HG03039 (cell line): ENCODE measurements at regions not wholly inside any gene's neighbourhood (a gene's known extent, or its start where the extent isn't known, plus 50 kb on each side); places are given as distances from the start of the nearest gene placed in this dataset.
A peak's percentile ranks its signal among the peaks of the same experiment; 100 is the strongest.
"Not testable (repeated sequence)": the region's sequence is repeated elsewhere in the genome, so short reads cannot be mapped to it uniquely, and the experiment has no call there.

Experiments
- ATAC-seq: cut with Tn5 transposase; IDR thresholded peaks from one replicate; pipeline ENCODE4 v1.9.1; 2021; ENCODE audit warnings: mild to moderate bottlenecking, moderate library complexity; ENCODE audit not compliant: unreplicated experiment

- ATAC-seq: no peak
Measured at GRCh38 chr7:24392774-24393173, 108.8 kb downstream of the NPY start.

- ATAC-seq: no peak
Measured at GRCh38 chr7:24395512-24395911, 111.5 kb downstream of the NPY start.

- not testable (repeated sequence) for ATAC-seq
Measured at GRCh38 chr7:24396387-24396786, 112.4 kb downstream of the NPY start.

- no peak for ATAC-seq
Measured at GRCh38 chr7:24401628-24402593, 117.9 kb downstream of the NPY start.

- ATAC-seq: no peak
Measured at GRCh38 chr7:24402655-24403054, 118.7 kb downstream of the NPY start.

- ATAC-seq: no peak
Measured at GRCh38 chr7:24403557-24403956, 119.6 kb downstream of the NPY start.

GRCh38 chr7:24404315-24404714 is 120.3 kb downstream of the NPY start:
- ATAC-seq: no peak

DNA sequence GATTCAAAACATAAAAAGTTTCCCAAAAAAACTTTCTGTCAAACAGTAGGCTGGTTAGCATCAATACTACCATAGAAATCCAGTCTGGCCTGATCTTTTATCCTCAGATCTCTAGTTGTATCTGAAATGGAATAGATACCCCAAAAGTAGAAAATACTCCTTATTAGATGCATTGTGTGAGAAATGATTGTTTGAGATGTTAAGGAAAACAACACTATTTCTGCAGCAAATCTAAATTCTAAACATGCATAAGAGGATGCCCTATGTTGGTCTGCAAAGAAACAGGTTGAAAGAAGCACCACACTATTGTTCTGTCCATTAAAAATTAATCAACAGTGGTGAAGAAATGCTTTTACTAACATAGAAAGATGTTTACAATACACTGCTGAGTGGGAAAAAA is 121.0 kb downstream of the NPY start:
- ATAC-seq: no peak

DNA sequence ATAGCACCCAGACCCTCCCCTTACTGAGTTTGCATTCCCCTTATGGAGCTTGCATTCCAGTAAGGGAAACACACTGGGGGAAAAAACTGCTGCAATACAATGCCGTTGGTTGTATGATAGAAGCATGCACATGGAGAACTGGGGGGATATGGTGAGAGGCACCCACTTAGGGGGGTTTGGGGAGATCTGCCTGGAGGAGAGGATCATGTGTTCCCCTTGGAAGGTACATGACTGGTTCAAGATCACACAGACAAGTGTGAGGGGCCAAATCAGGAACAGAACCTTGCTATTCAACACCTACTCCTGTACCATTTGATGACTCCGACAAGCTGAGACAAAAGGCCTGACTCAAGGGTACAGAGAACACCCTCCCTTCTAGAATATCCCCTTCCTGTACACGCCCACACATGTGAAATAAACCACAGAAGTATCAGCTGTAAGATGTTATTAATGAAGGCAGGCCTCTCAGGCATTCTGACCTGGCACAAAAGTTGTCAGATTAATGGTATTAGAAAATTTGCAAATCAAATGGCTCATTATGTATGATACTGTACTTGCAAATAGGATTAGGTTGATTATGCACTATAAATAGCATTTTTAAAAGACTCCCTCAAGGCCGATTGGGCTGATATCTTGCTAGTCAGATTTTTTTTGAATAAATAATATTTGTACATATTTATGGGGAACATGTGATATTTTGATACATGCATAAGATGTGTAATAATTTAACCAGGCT is 122.2 kb downstream of the NPY start:
- peak; percentile 80 for ATAC-seq

GRCh38 chr7:24406789-24407299 is 122.9 kb downstream of the NPY start:
- ATAC-seq: no peak

- ATAC-seq: no peak
Measured at GRCh38 chr7:24407965-24408364, 124.0 kb downstream of the NPY start.

DNA sequence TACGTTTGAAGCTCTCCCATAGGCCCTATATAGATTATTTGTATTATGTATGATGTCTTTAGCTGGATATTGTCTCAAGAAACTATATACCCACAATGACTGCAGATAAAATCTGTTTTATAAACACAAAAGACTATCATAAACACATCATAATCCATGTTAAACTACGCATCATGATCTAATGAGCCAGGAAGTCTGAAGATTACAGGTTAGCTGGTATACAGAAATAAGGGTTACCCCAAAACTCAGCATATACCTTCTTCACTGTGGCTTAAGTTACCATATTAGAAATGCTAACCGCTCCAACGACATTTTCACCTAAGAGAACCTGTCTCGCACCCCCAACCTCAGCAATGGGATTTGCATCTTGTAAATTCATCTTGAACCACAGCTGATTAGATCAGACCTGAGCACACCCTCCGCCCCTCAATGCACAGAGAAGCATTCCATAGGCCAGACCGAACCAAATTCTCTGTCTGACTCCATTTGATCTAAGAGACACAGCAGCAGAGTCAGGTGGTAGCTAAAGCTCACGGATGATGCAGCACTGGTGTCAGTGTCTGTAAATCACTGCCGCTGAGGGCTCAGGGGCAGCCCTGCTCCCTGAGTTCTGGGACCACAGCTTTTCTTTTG is 124.9 kb downstream of the NPY start:
- ATAC-seq: no peak

DNA sequence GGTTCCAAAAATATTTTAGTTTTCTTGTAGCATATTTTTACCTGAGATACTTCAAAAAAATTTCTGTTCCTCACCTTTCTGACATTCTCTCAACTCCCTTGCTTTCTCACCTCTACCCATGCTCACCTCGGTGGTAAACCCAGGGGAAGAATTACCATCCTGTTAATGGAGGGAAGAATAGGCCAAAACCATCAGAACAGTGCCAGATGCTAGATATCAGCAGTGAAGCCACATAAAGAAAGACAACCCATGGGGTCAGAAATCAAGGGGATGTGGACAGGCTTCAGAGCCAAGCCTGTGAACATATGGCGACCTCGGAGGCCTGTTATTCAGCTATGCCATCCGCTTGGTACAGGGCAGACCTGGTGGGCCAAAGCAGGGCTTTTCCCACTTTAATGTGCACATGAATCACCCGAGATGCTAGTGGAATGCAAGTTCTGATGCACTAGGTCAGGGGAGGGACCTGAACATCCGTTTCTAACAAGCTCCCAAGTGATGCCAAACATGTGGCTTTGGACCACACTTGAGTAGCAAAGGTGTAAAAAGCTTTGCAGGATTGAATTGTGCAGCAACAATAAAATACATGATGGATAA is 125.5 kb downstream of the NPY start:
- no peak for ATAC-seq

DNA sequence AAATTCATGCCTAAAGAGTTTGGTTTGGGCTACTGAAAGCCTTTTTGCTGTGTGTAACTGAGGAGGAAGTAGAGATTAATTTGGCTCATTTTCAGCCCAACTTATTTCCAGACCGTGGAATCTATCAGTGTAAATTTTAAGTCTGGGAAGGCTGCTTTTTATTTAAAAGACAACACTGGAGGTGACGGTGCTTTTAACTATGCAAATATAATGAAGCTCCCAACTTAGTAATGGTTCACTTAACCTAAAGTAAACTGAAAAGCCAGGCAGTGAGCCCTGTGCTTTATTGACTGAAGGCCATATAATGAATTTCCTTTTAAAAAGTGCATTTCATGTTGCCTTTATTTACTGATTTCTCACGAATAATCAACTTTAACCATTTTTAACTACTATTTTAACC is 127.2 kb downstream of the NPY start:
- no peak for ATAC-seq

- no peak for ATAC-seq
Measured at GRCh38 chr7:24417526-24418120, 133.6 kb downstream of the NPY start.

DNA sequence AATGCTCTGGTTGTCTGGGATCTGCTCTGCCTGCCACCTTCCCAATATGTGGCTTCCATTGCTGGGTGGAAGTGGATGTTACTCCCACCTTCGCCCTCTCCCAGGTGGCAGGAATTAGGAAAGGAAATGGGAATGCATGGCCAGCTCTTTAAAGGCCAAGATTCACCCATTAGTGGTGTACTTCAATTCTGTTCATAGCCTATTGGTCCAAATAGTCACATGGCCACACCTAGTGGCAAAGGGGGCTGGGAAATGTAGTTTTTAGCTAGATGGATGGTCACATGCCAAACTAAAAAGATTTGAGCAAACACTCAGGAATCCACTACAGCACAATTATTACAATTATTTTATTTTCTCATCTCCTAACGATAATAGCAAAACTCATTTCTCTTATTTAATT is 135.1 kb downstream of the NPY start:
- ATAC-seq: no peak

DNA sequence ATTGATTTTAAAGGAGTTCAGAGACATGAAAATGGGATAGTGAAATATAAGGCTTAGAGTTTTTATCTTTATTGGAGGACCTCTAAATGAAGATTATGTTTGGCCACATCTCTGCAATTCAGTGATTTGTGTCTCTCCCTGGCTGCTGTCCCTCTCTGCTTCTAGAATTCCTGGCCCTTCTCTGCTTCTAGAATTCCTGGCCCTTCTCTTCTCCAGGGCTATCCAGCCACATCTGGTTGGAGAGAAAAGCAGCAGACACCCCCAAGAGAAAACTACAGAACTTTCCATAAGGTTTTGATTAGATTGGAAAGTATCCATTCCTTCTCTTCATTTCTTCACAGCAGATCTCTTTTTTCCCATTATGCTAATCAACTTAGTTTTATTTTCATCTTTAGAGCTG is 135.5 kb downstream of the NPY start:
- ATAC-seq: no peak

- no peak for ATAC-seq
Measured at GRCh38 chr7:24422441-24423010, 138.5 kb downstream of the NPY start.

GRCh38 chr7:24425664-24426063 is 141.7 kb downstream of the NPY start:
- no peak for ATAC-seq

DNA sequence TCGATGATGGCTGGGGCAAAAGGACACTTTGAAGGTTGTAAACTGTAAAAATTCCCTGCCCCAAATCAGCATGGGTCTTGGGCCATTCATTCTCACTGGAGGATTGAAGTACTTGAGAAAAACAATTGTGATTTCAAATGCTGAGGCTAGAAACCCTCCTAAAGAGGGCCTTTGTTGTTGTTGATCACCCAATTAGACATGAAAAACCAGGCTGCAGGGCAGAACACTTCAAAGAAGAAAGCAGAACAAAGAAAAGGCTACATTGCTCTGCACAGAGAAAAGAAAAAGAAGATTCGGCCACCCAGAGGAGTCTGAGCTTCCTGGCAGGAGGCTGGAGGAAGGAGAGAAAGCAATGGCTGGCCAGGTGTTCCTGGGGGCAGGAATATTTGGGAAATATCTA is 143.1 kb downstream of the NPY start:
- no peak for ATAC-seq
